H7 (cell line): ENCODE measurements at regions not wholly inside any gene's neighbourhood (a gene's known extent, or its start where the extent isn't known, plus 50 kb on each side); places are given as distances from the start of the nearest gene placed in this dataset.

ENCODE experiments used
- DNase-seq: peaks from one replicate; pipeline ENCODE4 v3.0.0; 2012
- H3K27me3 ChIP-seq: 2 replicates; pipeline ENCODE4 v1.6.0; 2011; ENCODE audit warnings: mild to moderate bottlenecking, low read length; ENCODE audit not compliant: control insufficient read depth, insufficient read depth
- H3K36me3 ChIP-seq: replicated peaks from 2 replicates; pipeline ENCODE4 v1.5.1; 2011; ENCODE audit warnings: low read length; ENCODE audit not compliant: control insufficient read depth, insufficient read depth
- H3K4me3 ChIP-seq: 2 replicates; pipeline ENCODE4 v1.5.1; 2011; ENCODE audit warnings: low read depth, mild to moderate bottlenecking, control low read depth, low read length, moderate library complexity; ENCODE audit not compliant: insufficient read depth

DNA sequence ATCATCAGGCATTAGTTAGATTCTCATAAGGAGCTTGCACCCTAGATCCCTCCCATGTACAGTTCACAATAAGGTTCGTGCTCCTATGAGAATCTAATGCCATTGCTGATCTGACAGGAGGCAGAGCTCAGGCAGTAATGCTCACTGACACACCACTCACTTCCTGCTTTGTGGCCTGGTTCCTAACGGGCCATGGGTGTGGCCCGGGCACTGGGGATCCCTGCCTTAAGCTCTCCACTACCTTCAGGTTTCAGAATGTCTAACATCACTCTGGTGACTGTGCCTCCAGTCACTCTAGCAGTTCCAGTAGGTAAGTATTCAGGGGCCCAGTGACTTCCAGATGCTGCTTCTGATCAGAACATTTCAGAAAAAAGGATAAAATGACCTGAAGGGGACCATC lies 152.4 kb downstream of the LRRC70 start:
- no peaks in the 10 kb centered on the region for H3K27me3 ChIP-seq
- DNase-seq = no peak
- no peak overlapping the region for H3K4me3 ChIP-seq

DNA sequence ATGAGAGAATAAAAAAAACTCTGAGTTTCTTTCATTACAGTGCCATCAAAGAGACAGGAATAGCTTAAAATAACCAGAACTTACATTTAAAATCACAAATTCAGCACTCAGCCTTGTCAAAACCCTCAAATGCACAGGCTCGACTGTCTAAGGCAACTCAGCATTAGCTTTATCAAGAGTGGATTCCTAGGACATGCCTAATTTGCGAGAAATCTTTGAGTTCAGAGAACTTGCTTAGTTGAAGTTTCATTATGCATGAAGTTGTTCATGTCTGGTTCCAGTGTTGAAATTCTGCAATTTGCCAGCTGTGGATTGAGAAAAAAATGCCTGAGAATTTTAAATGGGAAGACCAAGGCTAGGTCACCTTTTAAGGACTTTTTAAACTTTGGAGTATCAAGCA lies 151.1 kb downstream of the LRRC70 start:
- H3K4me3 ChIP-seq = no peak overlapping the region
- no peak for DNase-seq
- no peaks in the 10 kb centered on the region for H3K36me3 ChIP-seq
- H3K27me3 ChIP-seq = no peaks in the 10 kb centered on the region

More for the DNA sequence above, 152.4 kb downstream of the LRRC70 start:
- H3K36me3 ChIP-seq = no peaks in the 10 kb centered on the region

DNA sequence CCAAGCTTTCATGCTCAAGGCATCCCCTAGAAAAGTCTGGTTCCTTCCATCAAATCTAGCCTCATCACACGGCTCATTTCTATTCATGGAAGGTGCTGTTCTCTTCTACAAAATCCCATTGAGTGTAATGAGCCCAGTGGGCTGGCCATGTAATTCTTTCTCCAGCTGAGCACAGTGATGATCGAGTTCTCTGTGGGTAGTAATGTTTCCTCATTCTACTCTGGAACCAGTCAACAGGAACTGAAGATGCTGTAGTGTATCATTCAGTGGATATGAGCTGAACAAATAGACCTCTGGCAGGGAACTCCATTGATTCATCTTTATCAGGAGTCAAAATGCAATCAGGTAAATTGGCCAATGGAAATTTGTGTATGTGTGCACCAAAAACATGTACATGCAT lies 149.2 kb downstream of the LRRC70 start:
- Histone ChIP-seq H3K4me3 (no peak overlapping the region), H3K27me3 (no peaks in the 10 kb centered on the region), H3K36me3 (no peaks in the 10 kb centered on the region)
- DNase-seq = no peak

DNA sequence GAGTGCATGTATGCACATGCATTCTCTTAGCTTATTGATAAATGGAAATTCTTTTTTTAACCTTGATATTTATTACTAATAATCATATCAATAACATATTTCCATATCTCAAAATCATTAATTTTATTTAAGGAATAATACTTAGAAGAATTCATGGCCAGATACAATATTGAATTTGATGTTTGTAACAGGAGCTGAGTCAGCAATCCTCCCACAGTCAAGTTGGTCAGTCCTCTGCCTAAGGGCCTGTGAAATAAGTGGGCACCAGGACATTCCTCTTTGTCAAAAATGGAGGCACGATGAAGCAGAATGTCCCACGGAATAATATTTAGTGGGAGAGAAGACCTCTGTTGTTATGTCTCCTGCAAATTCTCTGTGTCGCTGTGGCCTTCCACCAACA lies 148.6 kb downstream of the LRRC70 start:
- H3K36me3 ChIP-seq = no peaks in the 10 kb centered on the region
- H3K4me3 ChIP-seq = no peak overlapping the region
- H3K27me3 ChIP-seq = no peaks in the 10 kb centered on the region
- no peak for DNase-seq

DNA sequence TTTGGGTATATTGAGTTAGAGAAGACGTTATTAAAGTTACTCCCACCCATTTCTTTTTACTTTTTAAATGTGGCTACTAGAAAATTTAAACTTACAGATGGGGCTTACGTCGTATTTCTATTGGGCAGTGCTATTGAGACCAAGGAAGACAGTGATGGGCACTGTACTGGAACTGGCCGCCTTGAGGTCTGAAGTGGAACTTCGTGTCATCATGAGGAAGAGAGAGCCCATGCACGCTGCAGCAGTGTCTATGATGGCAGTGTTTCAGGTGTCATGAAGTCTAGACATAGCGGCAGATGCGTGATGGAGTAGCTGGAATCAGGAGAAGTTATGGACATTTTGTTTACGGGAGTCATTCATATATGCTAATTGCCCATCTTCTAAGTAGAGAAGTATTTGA lies 143.7 kb downstream of the LRRC70 start:
- no peaks in the 10 kb centered on the region for H3K36me3 ChIP-seq
- no peak overlapping the region for H3K4me3 ChIP-seq
- no peaks in the 10 kb centered on the region for H3K27me3 ChIP-seq
- no peak for DNase-seq

DNA sequence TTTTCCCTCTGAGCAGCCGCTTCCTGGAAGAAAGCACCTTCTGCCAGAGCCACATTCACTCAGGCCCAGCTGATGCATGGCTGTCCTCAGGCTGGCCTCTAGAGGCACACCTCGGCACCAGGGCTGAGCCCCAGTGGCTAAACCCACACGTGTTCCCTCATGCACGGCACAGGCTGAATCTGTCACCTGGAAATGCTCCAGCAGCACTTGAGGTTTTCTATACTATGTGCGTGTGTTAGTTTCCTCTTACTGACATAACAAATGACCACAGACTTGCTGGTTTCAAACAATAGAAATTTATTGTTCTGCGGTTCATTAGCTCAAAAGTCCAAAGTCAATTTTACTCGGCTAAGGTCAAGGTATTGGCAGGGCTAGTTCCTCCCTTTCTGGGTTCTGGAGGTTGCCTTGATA lies 141.4 kb downstream of the LRRC70 start:
- DNase-seq = peak; percentile 52
- no peak overlapping the region for H3K4me3 ChIP-seq
- H3K27me3 ChIP-seq = no peaks in the 10 kb centered on the region
- H3K36me3 ChIP-seq = no peaks in the 10 kb centered on the region

DNA sequence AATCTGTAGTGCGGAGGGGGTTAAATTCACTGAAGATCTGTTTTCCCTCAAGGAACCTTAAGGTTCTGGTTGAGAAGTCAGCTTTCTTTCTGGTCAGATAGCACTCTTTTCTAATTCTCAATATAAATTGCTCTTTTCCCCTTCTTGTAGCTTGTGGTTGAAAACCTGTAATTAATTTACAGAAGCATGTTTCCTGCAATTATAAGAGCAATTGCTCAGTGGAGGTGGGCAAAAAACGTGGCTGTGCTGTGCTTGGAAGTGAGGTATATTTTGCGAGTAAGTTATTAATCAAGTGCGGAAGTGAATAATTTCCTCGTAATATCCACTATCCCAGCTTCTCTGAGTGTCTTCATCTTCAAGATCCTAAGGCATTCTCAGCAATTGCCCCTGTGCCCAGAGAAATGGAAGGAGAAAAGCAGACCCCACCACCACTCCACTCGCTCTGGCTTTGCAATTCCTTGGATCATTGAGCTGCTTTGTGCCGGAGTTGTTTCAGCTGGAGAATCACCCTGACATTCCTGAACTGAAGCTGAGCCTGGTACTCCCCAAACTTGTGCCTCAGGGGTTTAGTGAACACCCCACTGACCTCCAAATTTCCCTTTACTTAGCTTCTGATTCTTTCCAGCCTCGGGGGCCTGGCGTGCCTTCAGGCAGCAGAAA lies 140.6 kb downstream of the LRRC70 start:
- no peak for DNase-seq
- no peaks in the 10 kb centered on the region for H3K36me3 ChIP-seq
- H3K27me3 ChIP-seq = no peaks in the 10 kb centered on the region
- H3K4me3 ChIP-seq = no peak overlapping the region

DNA sequence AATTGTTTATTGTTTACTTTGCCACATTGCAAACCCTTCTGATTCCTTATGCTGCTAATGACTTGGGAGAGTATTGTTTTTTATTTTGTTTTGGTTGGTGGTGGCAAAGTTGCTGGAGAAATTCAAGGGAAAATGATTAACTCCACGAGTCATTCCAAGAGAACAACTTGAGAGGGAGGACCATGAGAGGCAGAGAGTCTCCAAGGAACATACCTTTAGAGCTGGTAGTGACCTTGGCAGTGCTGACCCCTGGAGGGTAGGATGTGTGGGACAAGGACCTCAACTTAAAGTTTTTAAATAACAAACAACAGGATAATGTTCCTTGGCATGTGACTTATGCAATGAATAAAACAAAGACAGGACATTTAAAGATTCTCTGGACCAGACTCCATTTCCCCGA lies 139.7 kb downstream of the LRRC70 start:
- H3K27me3 ChIP-seq = no peaks in the 10 kb centered on the region
- H3K36me3 ChIP-seq = no peaks in the 10 kb centered on the region
- peak; percentile 37 for DNase-seq

DNA sequence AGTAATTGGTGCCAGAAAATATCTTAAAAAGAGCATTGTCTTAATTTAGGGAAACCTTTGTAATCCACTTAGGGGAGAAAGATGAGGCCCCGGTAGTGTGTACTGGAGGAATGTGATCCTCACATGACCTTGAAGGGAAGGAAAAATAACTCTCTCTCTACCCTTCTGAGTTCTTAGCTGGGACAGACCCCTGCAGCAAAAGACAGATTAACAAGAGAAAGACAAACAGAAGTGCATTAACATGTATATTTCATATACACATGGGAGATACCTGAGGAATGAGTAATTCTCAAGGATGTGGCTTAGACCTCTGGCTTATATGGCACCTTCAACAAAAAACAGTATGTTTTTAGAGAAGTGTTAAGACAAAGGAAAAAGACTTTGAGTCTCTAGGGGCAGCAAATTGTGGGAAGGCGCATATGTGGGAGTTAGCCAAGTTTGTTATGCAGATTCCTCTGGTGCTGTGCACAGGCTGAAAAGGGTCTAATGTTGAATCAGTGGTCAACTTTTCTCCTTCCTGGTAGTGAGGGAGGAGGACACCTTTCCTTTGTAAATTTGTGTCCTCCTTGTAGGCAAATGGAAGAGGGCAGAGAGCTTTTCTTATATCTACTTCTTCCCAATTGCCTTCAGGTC lies 138.8 kb downstream of the LRRC70 start:
- H3K36me3 ChIP-seq = no peaks in the 10 kb centered on the region
- peak; percentile 22 for DNase-seq
- no peak overlapping the region for H3K4me3 ChIP-seq
- H3K27me3 ChIP-seq = no peaks in the 10 kb centered on the region

More for the DNA sequence above, 139.7 kb downstream of the LRRC70 start:
- H3K4me3 ChIP-seq = no peak overlapping the region

DNA sequence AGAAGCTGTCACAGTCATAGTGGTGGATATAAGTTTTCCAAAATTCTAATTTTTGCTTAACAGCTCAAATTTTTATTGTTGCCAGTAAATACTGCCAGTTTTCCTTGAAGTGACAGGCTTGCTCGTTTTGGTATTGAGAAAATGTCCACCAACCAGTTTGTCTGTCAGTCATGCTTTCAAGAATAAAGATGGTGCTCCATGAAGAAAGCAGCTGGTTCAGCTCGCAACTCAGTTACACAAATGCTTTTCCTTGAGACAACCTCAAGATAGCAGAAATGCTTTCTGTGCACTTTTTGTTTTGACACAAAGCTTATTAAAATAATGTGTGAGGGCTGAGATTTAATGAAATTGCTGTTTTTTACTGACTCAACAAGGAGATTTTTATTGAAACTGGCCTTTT lies 135.7 kb downstream of the LRRC70 start:
- no peak overlapping the region for H3K4me3 ChIP-seq
- H3K27me3 ChIP-seq = no peaks in the 10 kb centered on the region
- no peak for DNase-seq
- no peaks in the 10 kb centered on the region for H3K36me3 ChIP-seq

DNA sequence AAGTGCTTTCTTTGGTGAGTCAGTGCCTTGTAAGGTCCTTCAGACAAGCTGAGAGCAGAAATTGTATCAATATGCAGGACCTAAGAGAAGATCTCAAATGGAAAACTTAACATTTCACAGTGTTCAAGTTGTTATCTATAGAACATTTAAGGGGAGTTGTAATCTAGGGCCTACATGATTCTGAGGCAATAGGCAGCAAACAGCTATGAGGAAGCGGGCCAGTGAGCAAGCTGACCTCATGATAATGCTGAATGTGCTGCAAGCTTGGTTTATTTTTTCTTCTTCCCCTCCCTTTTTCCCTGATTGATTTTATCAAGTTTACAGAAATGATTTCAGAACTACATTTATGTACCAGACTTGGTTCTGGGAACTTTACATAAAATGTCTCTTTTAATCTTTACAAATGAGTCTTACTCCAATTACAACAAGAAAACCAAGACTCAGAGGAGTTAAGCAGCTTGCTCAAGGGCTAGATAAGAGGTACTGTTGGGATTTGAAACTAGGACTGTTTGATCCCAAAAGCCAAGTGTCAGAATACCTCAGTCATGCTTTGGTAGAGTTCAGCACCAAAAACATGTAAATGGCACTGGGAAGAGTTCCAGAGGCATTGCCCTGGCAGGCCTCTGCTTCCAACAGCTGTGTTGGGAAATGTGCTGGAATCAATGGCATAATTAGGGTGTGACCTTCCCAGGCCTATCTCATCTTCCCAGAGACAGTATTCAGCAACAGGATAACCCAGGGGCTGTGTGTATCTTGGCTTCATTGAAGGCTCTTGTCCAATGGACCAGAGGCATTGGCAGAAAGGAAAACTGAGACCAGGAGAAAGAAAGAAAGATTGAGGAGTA lies 130.1 kb downstream of the LRRC70 start:
- Histone ChIP-seq H3K36me3 (no peaks in the 10 kb centered on the region), H3K4me3 (no peak overlapping the region), H3K27me3 (no peaks in the 10 kb centered on the region)
- DNase-seq = no peak

DNA sequence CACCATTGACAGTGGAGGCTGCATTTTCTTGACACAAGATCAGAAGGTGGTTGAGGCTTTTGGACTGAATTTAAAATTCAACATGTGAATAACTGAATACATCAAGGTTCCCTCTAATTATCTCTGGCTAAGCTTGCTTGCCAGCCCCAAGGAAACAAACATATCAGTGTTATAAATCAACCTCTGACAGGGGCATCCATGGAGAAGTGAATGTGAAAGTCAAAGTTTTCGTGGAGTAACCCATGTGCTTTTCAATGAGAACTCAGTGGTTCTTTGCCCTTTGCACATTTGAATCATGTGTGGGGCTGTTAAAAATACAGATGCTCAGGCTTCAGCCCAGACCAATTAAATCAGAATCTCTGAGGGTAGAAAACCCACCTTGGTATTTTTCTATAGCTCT lies 128.9 kb downstream of the LRRC70 start:
- DNase-seq = no peak

DNA sequence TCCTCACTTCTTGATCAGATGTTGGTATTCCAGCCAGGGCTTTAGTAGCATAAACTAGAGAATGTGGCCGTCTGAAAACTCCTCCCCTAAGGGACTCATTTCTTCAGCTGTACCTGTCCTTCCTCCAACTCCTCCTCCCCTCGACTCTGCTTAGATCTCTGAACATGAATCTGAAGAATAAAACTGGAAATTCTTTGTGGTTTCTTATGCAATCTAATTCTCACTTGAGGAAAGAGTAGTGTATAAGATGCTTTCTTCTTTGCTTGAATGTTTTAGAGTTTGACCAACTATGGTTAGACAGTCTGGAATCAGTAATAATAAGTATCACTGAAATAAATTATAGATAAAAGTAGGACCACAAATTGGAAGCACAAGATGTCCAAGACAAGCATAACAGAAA lies 128.5 kb downstream of the LRRC70 start:
- H3K36me3 ChIP-seq = no peaks in the 10 kb centered on the region
- DNase-seq = no peak
- H3K4me3 ChIP-seq = no peak overlapping the region
- no peaks in the 10 kb centered on the region for H3K27me3 ChIP-seq

More for the DNA sequence above, 128.9 kb downstream of the LRRC70 start:
- Histone ChIP-seq H3K36me3 (no peaks in the 10 kb centered on the region), H3K4me3 (no peak overlapping the region), H3K27me3 (no peaks in the 10 kb centered on the region)

DNA sequence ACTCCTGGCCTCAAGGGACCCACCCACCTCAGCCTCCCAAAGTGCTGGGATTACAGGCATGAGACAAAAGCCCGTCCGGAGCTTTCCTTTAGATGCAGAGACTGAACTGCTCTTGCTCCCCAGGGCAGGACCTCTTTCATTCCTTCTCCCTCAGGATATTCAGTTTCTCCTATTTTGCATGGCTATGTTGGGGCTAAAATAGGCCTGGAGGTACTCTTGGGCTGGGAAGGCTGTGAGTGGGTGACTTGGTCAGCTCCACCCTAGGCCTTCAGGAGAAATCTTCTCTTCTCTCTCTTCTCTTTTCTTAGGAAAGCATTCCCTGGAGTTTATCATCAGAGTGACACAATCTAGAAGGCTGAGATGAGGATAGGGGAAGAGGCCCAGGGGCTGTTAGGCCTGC lies 126.4 kb downstream of the LRRC70 start:
- no peaks in the 10 kb centered on the region for H3K36me3 ChIP-seq
- DNase-seq = no peak
- H3K27me3 ChIP-seq = no peaks in the 10 kb centered on the region
- H3K4me3 ChIP-seq = no peak overlapping the region

DNA sequence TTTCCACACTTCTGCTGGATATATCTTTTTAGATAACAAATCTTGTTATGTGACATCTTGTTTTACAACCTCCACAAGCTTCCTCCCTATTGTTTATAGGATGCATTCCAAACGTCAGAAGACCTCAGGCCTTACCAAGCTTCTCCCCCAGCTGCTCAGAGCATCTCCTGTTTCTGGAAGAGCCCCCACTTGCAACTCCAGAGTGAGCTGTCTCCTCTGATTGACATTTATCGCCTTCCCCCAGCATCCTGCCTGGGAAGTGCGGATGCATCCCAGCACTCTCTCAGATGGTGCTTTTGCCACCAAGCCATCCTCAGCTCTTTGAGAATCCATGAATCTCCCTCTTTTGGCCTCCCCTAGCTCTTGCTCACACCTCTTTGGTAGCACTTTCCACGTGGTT lies 123.5 kb downstream of the LRRC70 start:
- no peaks in the 10 kb centered on the region for H3K27me3 ChIP-seq
- no peak overlapping the region for H3K4me3 ChIP-seq
- H3K36me3 ChIP-seq = no peaks in the 10 kb centered on the region
- DNase-seq = no peak
